Liver (tissue), 3 donors: ENCODE measurements at regions not wholly inside any gene's neighbourhood (a gene's known extent, or its start where the extent isn't known, plus 50 kb on each side); places are given as distances from the start of the nearest gene placed in this dataset.

Source experiments
- CTCF ChIP-seq: fragments of 150-350 bp; IDR thresholded peaks from 2 replicates; pipeline ENCODE4 v1.5.1; 2017; ENCODE audit warnings: improper control_type of control experiment, low read depth, low read length; ENCODE audit not compliant: missing input control
- EGR1 ChIP-seq, 2 donors: IDR thresholded peaks; 2 replicates each; pipeline ENCODE4 v1.6.1; 2016 to 2018; ENCODE audit warnings: antibody characterized with exemption in 2 of 2, low read depth in 2 of 2
- HNF4A ChIP-seq, 2 donors: conservative IDR thresholded peaks; 2 replicates each; pipeline ENCODE4 v1.6.1; 2016; ENCODE audit warnings: antibody characterized with exemption in 2 of 2, mild to moderate bottlenecking in 2 of 2
- HNF4G ChIP-seq: IDR thresholded peaks from 2 replicates; pipeline ENCODE4 v1.6.1; 2016; ENCODE audit warnings: antibody characterized with exemption
- JUND ChIP-seq, 2 donors: IDR thresholded peaks; 2 replicates each; pipeline ENCODE4 v1.6.1; 2016; ENCODE audit warnings: antibody characterized with exemption in 2 of 2
- RAD21 ChIP-seq, 2 donors: IDR thresholded peaks; 2 replicates each; pipeline ENCODE4 v1.6.1; 2016; ENCODE audit warnings: antibody characterized with exemption in 2 of 2, mild to moderate bottlenecking in 2 of 2
- REST ChIP-seq: IDR thresholded peaks from 2 replicates; pipeline ENCODE4 v1.6.1; 2016; ENCODE audit warnings: antibody characterized with exemption, mild to moderate bottlenecking
- RXRA ChIP-seq, 2 donors: IDR thresholded peaks; 2 replicates each; pipeline ENCODE4 v1.6.1; 2017 to 2018; ENCODE audit warnings: antibody characterized with exemption in 2 of 2, mild to moderate bottlenecking in 1 of 2
- TAF1 ChIP-seq: conservative IDR thresholded peaks from 2 replicates; pipeline ENCODE4 v1.6.1; 2016; ENCODE audit warnings: antibody characterized with exemption, mild to moderate bottlenecking
- YY1 ChIP-seq: IDR thresholded peaks from 2 replicates; pipeline ENCODE4 v1.6.1; 2016; ENCODE audit warnings: antibody characterized with exemption, mild to moderate bottlenecking
- ZBTB33 ChIP-seq: IDR thresholded peaks from 2 replicates; pipeline ENCODE4 v1.6.1; 2016; ENCODE audit warnings: antibody characterized with exemption
- TF ChIP-seq, protein P1 (sequence below): IDR thresholded peaks from 2 replicates; pipeline ENCODE4 v1.6.1; 2016; ENCODE audit warnings: antibody characterized with exemption
- donor health status: healthy.
- donor health status: healthy.

DNA sequence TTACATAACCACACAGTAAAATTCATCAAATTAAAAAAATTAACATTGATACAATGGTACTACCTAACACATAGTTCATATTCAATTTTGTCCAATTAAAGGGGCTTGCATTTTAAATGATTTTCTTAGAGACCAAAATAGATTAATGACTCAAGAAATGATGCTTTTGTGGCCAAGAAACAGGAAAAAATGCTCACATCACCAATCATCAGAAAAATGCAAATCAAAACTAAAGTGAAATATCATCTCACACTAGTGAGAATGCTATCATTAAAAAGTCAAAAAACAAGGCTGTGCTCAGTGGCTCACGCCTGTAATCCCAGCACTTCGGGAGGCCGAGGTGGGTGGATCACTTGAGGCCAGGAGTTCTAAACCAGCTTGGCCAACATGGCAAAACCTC is 235.6 kb downstream of the PIK3C3 start:
- TF ChIP-seq TAF1 (no peak), CTCF (no peak), RXRA (IDR thresholded peaks at IDR 0.05) (no peak), EGR1 (IDR thresholded peaks at IDR 0.05; ENCODE audit: low read depth in 2 of 2) (no peak), REST (no peak), YY1 (no peak), HNF4A (conservative IDR thresholded peaks at IDR 0.05) (no peak), RAD21 (IDR thresholded peaks at IDR 0.05) (no peak), ZBTB33 (no peak), JUND (IDR thresholded peaks at IDR 0.05) (no peak), HNF4G (no peak)
- TF ChIP-seq, protein P1, sequence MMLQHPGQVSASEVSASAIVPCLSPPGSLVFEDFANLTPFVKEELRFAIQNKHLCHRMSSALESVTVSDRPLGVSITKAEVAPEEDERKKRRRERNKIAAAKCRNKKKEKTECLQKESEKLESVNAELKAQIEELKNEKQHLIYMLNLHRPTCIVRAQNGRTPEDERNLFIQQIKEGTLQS: no peak
